Caco-2 (cell line): ENCODE measurements at regions not wholly inside any gene's neighbourhood (a gene's known extent, or its start where the extent isn't known, plus 50 kb on each side); places are given as distances from the start of the nearest gene placed in this dataset.

Experiments used
- BruUV-seq: library from RNA; stranded (reverse); fragments of 400-500 nt; replicated peaks from 2 replicates; lab custom pipeline; 2021; lab: Mats Ljungman, UMichigan
- CTCF ChIA-PET: fragments of 300-600 bp; sonication (Branson Sonifier 250); formaldehyde crosslinking; loops from one replicate; lab custom pipeline; 2022; ENCODE audit warnings: antibody characterized with exemption; lab: Charles Lee
- POLR2A ChIA-PET: fragments of 300-600 bp; sonication (Branson Sonifier 250); formaldehyde crosslinking; loops from one replicate; lab custom pipeline; 2022; ENCODE audit warnings: antibody characterized with exemption; lab: Charles Lee
- DNase-seq, 2 experiments: peaks; one replicate each; pipeline versions ENCODE4 v3.0.0 to v3.0.0-alpha.2; 2020 to 2022
- H3K27me3 ChIP-seq: replicated peaks from 2 replicates; pipeline ENCODE4 v1.6.0; 2011; ENCODE audit warnings: low read length; ENCODE audit not compliant: control insufficient read depth, insufficient read depth
- H3K36me3 ChIP-seq: 2 replicates; pipeline ENCODE4 v1.5.1; 2011; ENCODE audit warnings: low read length; ENCODE audit not compliant: control insufficient read depth, insufficient read depth
- H3K4me1 ChIP-seq: fragments of 250-450 bp; sonication (Bioruptor Pico); 2 replicates; pipeline ENCODE4 v1.5.1; 2020; ENCODE audit warnings: mild to moderate bottlenecking
- H3K4me3 ChIP-seq: 2 replicates; pipeline ENCODE4 v1.5.1; 2011; ENCODE audit warnings: low read depth, mild to moderate bottlenecking, control low read depth, low read length
- H3K9me3 ChIP-seq: fragments of 250-450 bp; sonication (Bioruptor Pico); 2 replicates; pipeline ENCODE4 v1.5.1; 2020; ENCODE audit warnings: mild to moderate bottlenecking, moderate library complexity
- H3K27ac Mint-ChIP-seq: one replicate; pipeline ENCODE4 v1.8.0; 2022; ENCODE audit warnings: mixed read lengths; ENCODE audit not compliant: unreplicated experiment
- H3K27me3 Mint-ChIP-seq: one replicate; pipeline ENCODE4 v1.8.0; 2022; ENCODE audit warnings: mixed read lengths; ENCODE audit not compliant: insufficient read depth, unreplicated experiment
- H3K36me3 Mint-ChIP-seq: one replicate; pipeline ENCODE4 v1.8.0; 2022; ENCODE audit warnings: mild to moderate bottlenecking, mixed read lengths; ENCODE audit not compliant: insufficient read depth, unreplicated experiment
- H3K4me1 Mint-ChIP-seq: one replicate; pipeline ENCODE4 v1.8.0; 2022; ENCODE audit warnings: low read depth, mixed read lengths; ENCODE audit not compliant: unreplicated experiment
- H3K4me3 Mint-ChIP-seq: one replicate; pipeline ENCODE4 v1.8.0; 2022; ENCODE audit warnings: mild to moderate bottlenecking, moderate library complexity, mixed read lengths; ENCODE audit not compliant: unreplicated experiment
- H3K9me3 Mint-ChIP-seq: one replicate; pipeline ENCODE4 v1.8.0; 2022; ENCODE audit warnings: mixed read lengths; ENCODE audit not compliant: unreplicated experiment
- CTCF ChIP-seq, 2 experiments: fragments of 200-600 bp in 1 of 2; IDR thresholded peaks; 1 replicate in 1 of 2; 2 replicates in 1 of 2; pipeline versions ENCODE4 v1.5.1 to v1.8.0; 2011 to 2022; ENCODE audit warnings: antibody characterized with exemption in 1 of 2, control low read depth in 1 of 2, inconsistent platforms in 1 of 2, low read depth in 1 of 2, low read length in 1 of 2, mild to moderate bottlenecking in 1 of 2, moderate library complexity in 1 of 2; ENCODE audit not compliant: insufficient read depth in 1 of 2, severe bottlenecking in 1 of 2, unreplicated experiment in 1 of 2
- intact Hi-C: fragments of 100-400 bp; cut with micrococcal nuclease; formaldehyde crosslinking; loops from one replicate; pipeline ENCODE4 v1.10.0; 2022; ENCODE audit not compliant: unreplicated experiment

- no peaks in the 10 kb centered on the region for H3K9me3 Mint-ChIP-seq
- no peak overlapping the region for H3K4me3 ChIP-seq
- H3K27me3 Mint-ChIP-seq = peaks cover 3% of the 10 kb centered on the region
- H3K4me1 ChIP-seq = no peaks in the 10 kb centered on the region
- intact Hi-C loops = no loop called here
- H3K27ac Mint-ChIP-seq = no peak overlapping the region
- POLR2A ChIA-PET = no interaction called here
- no peak for DNase-seq
- H3K4me1 Mint-ChIP-seq = no peaks in the 10 kb centered on the region
- no peaks in the 10 kb centered on the region for H3K36me3 Mint-ChIP-seq
- no peaks in the 10 kb centered on the region for H3K9me3 ChIP-seq
- H3K4me3 Mint-ChIP-seq = no peak overlapping the region
- no peaks in the 10 kb centered on the region for H3K27me3 ChIP-seq
- no peaks in the 10 kb centered on the region for H3K36me3 ChIP-seq
- CTCF ChIA-PET = no interaction called here
- TF ChIP-seq CTCF (IDR thresholded peaks at IDR 0.05; ENCODE audit: insufficient read depth in 1 of 2, low read depth in 1 of 2, low read length in 1 of 2, severe bottlenecking in 1 of 2, unreplicated experiment in 1 of 2) = no peak
- no TSS peak for BruUV-seq
These were observed 330.4 kb upstream of the ETAA1 start for GRCh38 chr2:67066782-67067181.

- H3K36me3 ChIP-seq = no peaks in the 10 kb centered on the region
- CTCF ChIA-PET = no interaction called here
These were observed 329.5 kb upstream of the ETAA1 start for GRCh38 chr2:67067656-67068055.

GRCh38 chr2:67070826-67071225, 326.3 kb upstream of the ETAA1 start:
- Histone ChIP-seq H3K9me3 (no peaks in the 10 kb centered on the region), H3K4me3 (no peak overlapping the region), H3K4me1 (no peaks in the 10 kb centered on the region), H3K27me3 (no peaks in the 10 kb centered on the region), H3K36me3 (no peaks in the 10 kb centered on the region)
- Mint-ChIP-seq H3K9me3 (peaks cover 16% of the 10 kb centered on the region), H3K4me3 (no peak overlapping the region), H3K36me3 (no peaks in the 10 kb centered on the region), H3K27me3 (peaks cover 3% of the 10 kb centered on the region), H3K27ac (no peak overlapping the region), H3K4me1 (no peaks in the 10 kb centered on the region)
- intact Hi-C loops = no loop called here
- no peak for DNase-seq
- ChIA-PET CTCF (no interaction called here), POLR2A (no interaction called here)
- no peak for TF ChIP-seq CTCF (IDR thresholded peaks at IDR 0.05; ENCODE audit: insufficient read depth in 1 of 2, low read depth in 1 of 2, low read length in 1 of 2, severe bottlenecking in 1 of 2, unreplicated experiment in 1 of 2)
- BruUV-seq = no TSS peak

More at GRCh38 chr2:67067656-67068055, 329.5 kb upstream of the ETAA1 start:
- TF ChIP-seq CTCF (IDR thresholded peaks at IDR 0.05; ENCODE audit: insufficient read depth in 1 of 2, low read depth in 1 of 2, low read length in 1 of 2, severe bottlenecking in 1 of 2, unreplicated experiment in 1 of 2) = no peak
- Histone ChIP-seq H3K9me3 (no peaks in the 10 kb centered on the region), H3K4me3 (no peak overlapping the region), H3K4me1 (no peaks in the 10 kb centered on the region), H3K27me3 (no peaks in the 10 kb centered on the region)
- POLR2A ChIA-PET = no interaction called here
- no peaks in the 10 kb centered on the region for H3K36me3 Mint-ChIP-seq
- H3K4me1 Mint-ChIP-seq = no peaks in the 10 kb centered on the region
- BruUV-seq = no TSS peak
- intact Hi-C loops = no loop called here
- no peak overlapping the region for H3K27ac Mint-ChIP-seq
- H3K27me3 Mint-ChIP-seq = peaks cover 3% of the 10 kb centered on the region
- peaks cover 4% of the 10 kb centered on the region for H3K9me3 Mint-ChIP-seq
- no peak for DNase-seq
- no peak overlapping the region for H3K4me3 Mint-ChIP-seq
